ENCODE measurements at regions not wholly inside any gene's neighbourhood (a gene's known extent, or its start where the extent isn't known, plus 50 kb on each side); places are given as distances from the start of the nearest gene placed in this dataset.

DNA sequence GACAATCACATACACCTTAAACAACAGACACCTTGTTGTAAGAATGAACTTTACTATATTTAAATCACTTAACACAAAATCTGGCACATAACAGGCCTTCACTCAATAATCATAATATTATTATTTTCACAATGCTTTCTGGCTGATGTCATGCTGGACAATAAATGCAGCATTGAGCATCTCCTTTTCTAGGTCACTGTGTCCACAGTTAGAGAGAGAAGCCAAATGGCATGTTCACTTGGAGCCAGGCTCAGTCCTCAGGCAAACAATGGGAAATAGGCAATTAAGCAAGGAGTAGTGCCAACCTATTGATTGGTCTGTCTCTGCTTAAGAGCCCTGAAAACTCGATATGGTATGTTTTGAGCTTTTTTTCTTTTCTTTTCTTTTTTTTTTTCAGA lies 50.6 kb upstream of the KLF4 start:
- FAIRE-seq, result no peak
- no peak overlapping the region for H3K9ac ChIP-seq (ENCODE audit: insufficient read depth, low read depth, low read length)
- H3K36me3 ChIP-seq (replicated peaks in 1 of 2; ENCODE audit: control insufficient read depth in 1 of 2, insufficient read depth in 2 of 2, low read length in 2 of 2), result no peaks in the 10 kb centered on the region
- TF ChIP-seq, protein P1, sequence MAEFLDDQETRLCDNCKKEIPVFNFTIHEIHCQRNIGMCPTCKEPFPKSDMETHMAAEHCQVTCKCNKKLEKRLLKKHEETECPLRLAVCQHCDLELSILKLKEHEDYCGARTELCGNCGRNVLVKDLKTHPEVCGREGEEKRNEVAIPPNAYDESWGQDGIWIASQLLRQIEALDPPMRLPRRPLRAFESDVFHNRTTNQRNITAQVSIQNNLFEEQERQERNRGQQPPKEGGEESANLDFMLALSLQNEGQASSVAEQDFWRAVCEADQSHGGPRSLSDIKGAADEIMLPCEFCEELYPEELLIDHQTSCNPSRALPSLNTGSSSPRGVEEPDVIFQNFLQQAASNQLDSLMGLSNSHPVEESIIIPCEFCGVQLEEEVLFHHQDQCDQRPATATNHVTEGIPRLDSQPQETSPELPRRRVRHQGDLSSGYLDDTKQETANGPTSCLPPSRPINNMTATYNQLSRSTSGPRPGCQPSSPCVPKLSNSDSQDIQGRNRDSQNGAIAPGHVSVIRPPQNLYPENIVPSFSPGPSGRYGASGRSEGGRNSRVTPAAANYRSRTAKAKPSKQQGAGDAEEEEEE (CRISPR knock-in tag; IDR thresholded peaks at IDR 0.05; ENCODE audit: borderline replicate concordance), result no peak
- no peak for TF ChIP-seq CENPT (CRISPR knock-in tag; IDR thresholded peaks at IDR 0.05; ENCODE audit: low read depth)
- no peak overlapping the region for H3K4me2 ChIP-seq (ENCODE audit: low read depth, low read length)
- no peak for ATAC-seq
- no peaks in the 10 kb centered on the region for H3K27me3 ChIP-seq (ENCODE audit: control insufficient read depth in 1 of 2, insufficient read depth in 2 of 2, low read length in 2 of 2)
- peaks cover 4% of the 10 kb centered on the region for H3K4me1 ChIP-seq (ENCODE audit: insufficient read depth, low read length)
- 0% methylated on average over 1 of the region's 1 CpG for WGBS (ENCODE audit: low lambda C conversion rate)
- no peak overlapping the region for H3K27ac ChIP-seq (ENCODE audit: extremely low read length, insufficient read depth, low read length)
- H3K79me2 ChIP-seq (ENCODE audit: insufficient read depth, low read length), result no peaks in the 10 kb centered on the region
- H3K9me3 ChIP-seq (ENCODE audit: low read length), result no peaks in the 10 kb centered on the region
- intact Hi-C loops (cut with micrococcal nuclease; ENCODE audit: unreplicated experiment), result no loop called here
- DNase-seq (ENCODE audit: low spot score), result no peak
- H2AFZ ChIP-seq (ENCODE audit: low read length), result no peak overlapping the region
- ChIA-PET POLR2A (no interaction called here), CTCF (ENCODE audit: low intra/inter-chr PET ratio, low total read pairs) (no interaction called here)
- H3K4me3 ChIP-seq (replicated peaks in 1 of 3; ENCODE audit: insufficient read depth in 1 of 3, low read depth in 2 of 3, low read length in 3 of 3), result no peak overlapping the region
- BruUV-seq (replicated peaks), result no TSS peak
- in situ Hi-C loops (cut with HindIII; ENCODE audit: extremely low pct_ligation_motif_present, low pct_unique_long_range_greater_than_20kb), result no loop called here
- no peaks in the 10 kb centered on the region for H4K20me1 ChIP-seq (ENCODE audit: insufficient read depth, low read length)

DNA sequence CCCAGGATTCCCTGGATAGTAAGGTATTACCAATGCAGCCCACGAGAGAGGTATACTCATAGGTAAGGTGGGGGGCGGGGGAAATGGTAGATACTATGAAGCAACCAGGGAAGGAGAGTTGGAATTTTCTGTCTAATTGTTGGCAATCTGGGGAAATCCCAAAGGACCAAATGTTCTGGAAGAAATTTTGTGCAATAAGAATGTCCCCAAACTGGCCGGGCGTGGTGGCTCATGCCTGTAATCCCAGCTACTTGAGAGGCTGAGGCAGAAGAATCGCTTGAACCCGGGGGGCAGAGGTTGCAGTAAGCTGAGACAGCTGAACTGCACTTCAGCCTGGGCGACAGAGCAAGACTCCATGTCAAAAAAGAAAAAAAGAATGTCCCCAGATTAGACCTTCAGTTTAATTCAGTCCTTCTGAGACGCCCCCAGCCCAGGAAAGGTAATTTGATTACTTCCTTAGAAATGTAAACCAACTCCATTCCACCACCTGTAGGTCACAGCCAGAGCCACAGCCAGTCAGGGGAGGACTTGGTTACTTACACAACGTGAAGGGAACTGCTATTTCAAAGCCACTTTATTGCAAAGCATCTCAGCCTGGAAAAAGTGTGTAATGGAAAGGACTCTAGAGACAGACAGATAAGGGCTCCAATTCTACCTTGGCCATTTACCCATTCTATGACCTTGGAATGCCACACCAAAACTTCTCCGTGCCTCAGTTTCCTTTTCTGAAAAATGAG lies 50.0 kb upstream of the KLF4 start:
- ChIA-PET POLR2A (no interaction called here), CTCF (ENCODE audit: low intra/inter-chr PET ratio, low total read pairs) (no interaction called here)
- Histone ChIP-seq H3K27ac (ENCODE audit: extremely low read length, insufficient read depth, low read length) (no peak overlapping the region), H3K4me2 (ENCODE audit: low read depth, low read length) (no peak overlapping the region), H3K36me3 (replicated peaks in 1 of 2; ENCODE audit: control insufficient read depth in 1 of 2, insufficient read depth in 2 of 2, low read length in 2 of 2) (no peaks in the 10 kb centered on the region), H3K9ac (ENCODE audit: insufficient read depth, low read depth, low read length) (no peak overlapping the region), H3K4me3 (replicated peaks in 1 of 3; ENCODE audit: insufficient read depth in 1 of 3, low read depth in 2 of 3, low read length in 3 of 3) (no peak overlapping the region), H3K27me3 (ENCODE audit: control insufficient read depth in 1 of 2, insufficient read depth in 2 of 2, low read length in 2 of 2) (no peaks in the 10 kb centered on the region), H3K9me3 (ENCODE audit: low read length) (no peaks in the 10 kb centered on the region), H3K4me1 (ENCODE audit: insufficient read depth, low read length) (no peaks in the 10 kb centered on the region), H2AFZ (ENCODE audit: low read length) (no peak overlapping the region), H3K79me2 (ENCODE audit: insufficient read depth, low read length) (no peaks in the 10 kb centered on the region), H4K20me1 (ENCODE audit: insufficient read depth, low read length) (no peaks in the 10 kb centered on the region)
- ATAC-seq (no peak), FAIRE-seq (no peak), DNase-seq (ENCODE audit: low spot score) (no peak)
- in situ Hi-C loops (cut with HindIII; ENCODE audit: extremely low pct_ligation_motif_present, low pct_unique_long_range_greater_than_20kb), result no loop called here
- 16% methylated on average over 10 of the region's 10 CpGs for WGBS (ENCODE audit: low lambda C conversion rate)
- intact Hi-C loops (cut with micrococcal nuclease; ENCODE audit: unreplicated experiment), result no loop called here
- no TSS peak for BruUV-seq (replicated peaks)
- no peak for TF ChIP-seq ZMYM2 (CRISPR knock-in tag; IDR thresholded peaks at IDR 0.05)
- TF ChIP-seq, protein P2, sequence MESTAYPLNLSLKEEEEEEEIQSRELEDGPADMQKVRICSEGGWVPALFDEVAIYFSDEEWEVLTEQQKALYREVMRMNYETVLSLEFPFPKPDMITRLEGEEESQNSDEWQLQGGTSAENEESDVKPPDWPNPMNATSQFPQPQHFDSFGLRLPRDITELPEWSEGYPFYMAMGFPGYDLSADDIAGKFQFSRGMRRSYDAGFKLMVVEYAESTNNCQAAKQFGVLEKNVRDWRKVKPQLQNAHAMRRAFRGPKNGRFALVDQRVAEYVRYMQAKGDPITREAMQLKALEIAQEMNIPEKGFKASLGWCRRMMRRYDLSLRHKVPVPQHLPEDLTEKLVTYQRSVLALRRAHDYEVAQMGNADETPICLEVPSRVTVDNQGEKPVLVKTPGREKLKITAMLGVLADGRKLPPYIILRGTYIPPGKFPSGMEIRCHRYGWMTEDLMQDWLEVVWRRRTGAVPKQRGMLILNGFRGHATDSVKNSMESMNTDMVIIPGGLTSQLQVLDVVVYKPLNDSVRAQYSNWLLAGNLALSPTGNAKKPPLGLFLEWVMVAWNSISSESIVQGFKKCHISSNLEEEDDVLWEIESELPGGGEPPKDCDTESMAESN (CRISPR knock-in tag; conservative IDR thresholded peaks at IDR 0.05), result no peak
- no peak for TF ChIP-seq SMARCC2 (IDR thresholded peaks at IDR 0.05)
- no peak for TF ChIP-seq NONO (IDR thresholded peaks at IDR 0.05)
- TF ChIP-seq NONO (CRISPR knock-in tag; conservative IDR thresholded peaks at IDR 0.05), result no peak
- TF ChIP-seq PCBP1 (IDR thresholded peaks at IDR 0.05; ENCODE audit: borderline replicate concordance, low read depth, low read length), result no peak
- TF ChIP-seq, protein P3, sequence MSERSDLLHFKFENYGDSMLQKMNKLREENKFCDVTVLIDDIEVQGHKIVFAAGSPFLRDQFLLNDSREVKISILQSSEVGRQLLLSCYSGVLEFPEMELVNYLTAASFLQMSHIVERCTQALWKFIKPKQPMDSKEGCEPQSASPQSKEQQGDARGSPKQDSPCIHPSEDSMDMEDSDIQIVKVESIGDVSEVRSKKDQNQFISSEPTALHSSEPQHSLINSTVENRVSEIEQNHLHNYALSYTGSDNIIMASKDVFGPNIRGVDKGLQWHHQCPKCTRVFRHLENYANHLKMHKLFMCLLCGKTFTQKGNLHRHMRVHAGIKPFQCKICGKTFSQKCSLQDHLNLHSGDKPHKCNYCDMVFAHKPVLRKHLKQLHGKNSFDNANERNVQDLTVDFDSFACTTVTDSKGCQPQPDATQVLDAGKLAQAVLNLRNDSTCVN (CRISPR knock-in tag; IDR thresholded peaks at IDR 0.05; ENCODE audit: borderline replicate concordance), result no peak
- TF ChIP-seq, protein P4, sequence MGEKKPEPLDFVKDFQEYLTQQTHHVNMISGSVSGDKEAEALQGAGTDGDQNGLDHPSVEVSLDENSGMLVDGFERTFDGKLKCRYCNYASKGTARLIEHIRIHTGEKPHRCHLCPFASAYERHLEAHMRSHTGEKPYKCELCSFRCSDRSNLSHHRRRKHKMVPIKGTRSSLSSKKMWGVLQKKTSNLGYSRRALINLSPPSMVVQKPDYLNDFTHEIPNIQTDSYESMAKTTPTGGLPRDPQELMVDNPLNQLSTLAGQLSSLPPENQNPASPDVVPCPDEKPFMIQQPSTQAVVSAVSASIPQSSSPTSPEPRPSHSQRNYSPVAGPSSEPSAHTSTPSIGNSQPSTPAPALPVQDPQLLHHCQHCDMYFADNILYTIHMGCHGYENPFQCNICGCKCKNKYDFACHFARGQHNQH (CRISPR knock-in tag; IDR thresholded peaks at IDR 0.05), result no peak
- no peak for TF ChIP-seq MAZ (IDR thresholded peaks at IDR 0.05; ENCODE audit: borderline replicate concordance, low read depth, low read length)
- no peak for TF ChIP-seq MAZ (CRISPR knock-in tag; IDR thresholded peaks at IDR 0.05; ENCODE audit: low read depth)
- no peak for TF ChIP-seq ZNF777 (CRISPR knock-in tag; IDR thresholded peaks at IDR 0.05)

Data from HepG2 (cell line).